ENCODE measurements at regions not wholly inside any gene's neighbourhood (a gene's known extent, or its start where the extent isn't known, plus 50 kb on each side); places are given as distances from the start of the nearest gene placed in this dataset.

DNA sequence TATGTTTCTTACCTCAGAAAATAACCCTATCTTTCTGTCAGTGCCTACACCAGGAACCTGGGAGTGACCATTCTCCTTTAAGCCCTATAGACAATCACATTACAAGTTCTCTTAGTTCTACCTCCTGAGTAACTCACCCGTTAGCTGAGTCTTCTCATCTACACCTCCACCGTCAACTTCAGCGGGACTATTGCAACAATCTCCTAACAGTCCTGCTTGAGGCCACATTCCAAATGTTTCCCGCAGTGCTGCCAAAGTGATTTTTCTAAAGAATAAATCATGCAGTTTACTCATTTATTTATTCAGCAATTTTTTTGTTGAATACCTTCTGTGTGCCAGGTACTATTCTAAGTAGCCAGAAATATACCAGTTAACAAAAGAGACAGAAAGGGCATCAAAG lies 285.0 kb upstream of the GRIP1 start:
- TF ChIP-seq CTCF (IDR thresholded peaks at IDR 0.05) (no peak), POLR2A (IDR thresholded peaks at IDR 0.05) (no peak)
